Stimulated activated CD4-positive, alpha-beta T cell treated with anti-CD3 and anti-CD28 coated beads, Interleukin-1b, Interleukin-23, amount 100 ng/mL, for 1 hour (primary cell): ENCODE measurements at regions not wholly inside any gene's neighbourhood (a gene's known extent, or its start where the extent isn't known, plus 50 kb on each side); places are given as distances from the start of the nearest gene placed in this dataset.

Source experiments
- DNase-seq, 2 donors: peaks; one replicate each; pipeline ENCODE4 v3.0.0-alpha.2; 2020; ENCODE audit warnings: low read depth in 2 of 2

DNA sequence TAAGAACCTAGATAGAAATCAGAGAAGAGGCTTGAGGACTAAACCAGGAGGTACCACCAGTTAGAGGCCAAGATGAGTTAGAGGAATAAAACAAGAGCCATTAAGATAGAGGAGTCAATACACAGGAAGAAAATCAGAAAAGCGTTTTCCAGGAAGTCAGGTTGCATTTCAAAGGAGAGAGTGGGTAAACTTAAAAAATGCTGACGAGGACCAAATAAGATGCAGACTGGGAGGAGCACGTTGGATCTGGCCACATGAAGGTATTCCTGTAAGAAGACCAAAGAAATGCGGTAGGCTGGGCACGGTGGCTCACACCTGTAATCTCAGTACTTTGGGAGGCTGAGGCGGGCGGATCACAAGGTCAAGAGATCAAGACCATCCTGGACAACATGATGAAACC is 533.1 kb upstream of the TENM3 start:
- no peak for DNase-seq

DNA sequence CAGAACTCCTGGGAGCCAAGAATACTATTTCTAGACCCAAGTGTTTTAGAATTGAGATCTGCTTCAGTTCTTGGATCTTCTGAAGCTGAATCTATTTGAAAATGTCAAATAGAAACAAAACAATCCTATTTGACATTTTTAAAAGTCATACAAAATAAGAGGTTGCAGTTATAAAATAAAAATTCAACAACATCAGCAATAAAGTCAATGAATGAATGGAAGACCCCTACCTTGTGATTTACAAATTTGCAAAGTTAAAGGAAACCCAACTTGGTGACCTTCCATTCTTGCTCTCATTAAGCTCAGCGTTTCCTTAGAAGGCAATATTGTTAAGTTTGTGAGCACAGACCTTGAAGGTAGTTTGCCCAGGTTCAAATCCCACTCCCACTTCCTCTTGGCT is 531.8 kb upstream of the TENM3 start:
- DNase-seq: no peak

DNA sequence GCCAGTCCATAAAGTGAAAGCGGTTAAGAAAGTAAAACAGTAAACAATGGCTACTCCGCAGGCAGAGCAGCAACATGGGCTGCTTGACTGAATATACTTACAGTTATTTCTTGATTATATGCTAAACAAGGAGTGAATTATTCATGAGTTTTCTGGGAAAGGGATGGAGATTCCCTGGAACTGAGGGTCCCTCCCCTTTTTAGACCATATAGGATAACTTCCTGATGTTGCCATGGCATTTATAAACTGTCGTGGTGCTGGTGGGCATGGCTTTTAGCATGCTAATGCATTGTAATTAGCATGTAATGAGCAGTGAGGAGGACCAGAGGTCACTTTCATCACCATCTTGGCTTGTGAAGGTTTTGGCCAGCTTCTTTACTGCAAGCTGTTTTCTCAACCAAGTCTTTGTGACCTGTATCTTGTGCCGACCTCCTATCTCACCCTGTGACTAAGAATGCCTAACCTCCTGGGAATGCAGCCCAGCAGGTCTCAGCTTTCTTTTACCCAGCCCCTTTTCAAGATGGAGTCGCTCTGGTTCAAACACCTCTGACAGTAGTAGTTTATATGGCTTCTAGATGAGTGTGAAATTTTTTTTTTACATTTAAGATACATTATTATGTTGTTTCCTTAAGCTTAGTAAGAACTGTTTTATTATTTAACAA is 514.8 kb upstream of the TENM3 start:
- DNase-seq: no peak

DNA sequence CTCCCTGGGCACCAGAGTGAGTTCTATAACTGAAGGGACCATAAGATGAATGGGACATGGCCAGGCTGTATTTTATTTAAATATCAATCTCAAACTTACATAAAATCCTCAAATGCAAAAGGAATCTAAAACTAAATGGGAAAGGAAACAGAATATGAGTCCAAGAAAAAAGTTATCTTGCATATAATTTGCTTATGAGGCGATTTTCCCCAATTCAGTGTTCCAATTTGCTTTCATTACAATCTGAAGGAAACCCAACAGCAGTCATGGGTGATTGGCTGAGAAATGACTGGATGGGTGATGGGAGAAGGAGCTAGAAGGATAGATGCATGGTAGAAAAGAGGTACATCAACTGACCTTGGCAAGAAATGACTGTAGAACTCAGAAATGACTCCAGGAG is 511.3 kb upstream of the TENM3 start:
- no peak for DNase-seq

DNA sequence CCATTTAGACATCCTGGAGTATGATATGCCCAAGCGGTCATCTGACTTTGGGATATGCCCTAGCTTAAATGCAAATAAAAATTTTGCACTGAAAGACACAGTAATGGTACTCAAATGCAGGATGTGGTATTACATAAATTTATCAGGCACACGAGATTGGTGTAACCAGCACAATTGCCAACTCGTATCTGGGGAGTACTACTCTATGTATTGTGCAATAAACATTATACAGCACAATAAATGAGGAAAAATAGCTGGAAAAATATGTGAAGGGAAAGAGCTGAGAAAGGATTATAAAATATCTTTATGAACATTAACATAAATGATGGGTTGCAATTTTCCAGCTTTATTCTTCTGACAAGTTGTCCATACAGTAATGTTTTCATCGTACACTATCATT is 505.5 kb upstream of the TENM3 start:
- DNase-seq: no peak

DNA sequence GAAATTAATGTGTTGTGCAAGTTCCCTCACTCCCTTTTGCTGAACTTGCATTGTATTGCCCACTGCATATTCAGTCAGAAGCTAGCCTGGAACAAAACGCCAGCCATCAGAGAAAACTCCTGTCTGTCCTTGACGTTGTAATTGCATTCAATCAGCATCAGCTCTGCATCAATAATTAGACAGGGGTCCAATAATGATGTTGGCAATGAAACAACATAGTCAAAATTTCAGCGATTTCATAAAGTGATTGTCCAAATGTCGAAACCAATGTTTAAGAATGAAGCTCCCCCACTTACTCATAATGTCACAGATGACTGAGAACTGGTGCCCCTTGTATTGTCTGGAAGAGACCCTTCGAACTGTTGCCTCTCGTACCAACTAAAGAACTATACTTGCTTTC is 504.2 kb upstream of the TENM3 start:
- no peak for DNase-seq

DNA sequence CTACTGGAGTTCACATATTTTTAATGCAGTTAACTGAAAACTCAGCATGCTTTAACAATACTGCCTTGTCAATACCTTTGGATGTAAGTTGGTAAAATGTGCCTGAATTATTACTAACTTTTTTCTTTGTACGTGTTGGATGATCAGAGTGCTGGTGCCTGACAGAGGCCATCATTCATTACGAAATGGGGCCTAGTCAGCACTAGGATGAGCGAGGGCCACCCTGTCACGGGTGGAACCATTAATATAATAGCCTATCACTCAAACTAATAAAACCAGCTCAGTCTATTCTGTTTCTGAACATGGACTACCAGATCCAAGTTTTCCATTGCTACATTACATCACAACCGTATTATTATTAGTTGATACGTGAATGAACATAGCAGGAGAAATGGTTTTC is 501.7 kb upstream of the TENM3 start:
- DNase-seq: no peak

DNA sequence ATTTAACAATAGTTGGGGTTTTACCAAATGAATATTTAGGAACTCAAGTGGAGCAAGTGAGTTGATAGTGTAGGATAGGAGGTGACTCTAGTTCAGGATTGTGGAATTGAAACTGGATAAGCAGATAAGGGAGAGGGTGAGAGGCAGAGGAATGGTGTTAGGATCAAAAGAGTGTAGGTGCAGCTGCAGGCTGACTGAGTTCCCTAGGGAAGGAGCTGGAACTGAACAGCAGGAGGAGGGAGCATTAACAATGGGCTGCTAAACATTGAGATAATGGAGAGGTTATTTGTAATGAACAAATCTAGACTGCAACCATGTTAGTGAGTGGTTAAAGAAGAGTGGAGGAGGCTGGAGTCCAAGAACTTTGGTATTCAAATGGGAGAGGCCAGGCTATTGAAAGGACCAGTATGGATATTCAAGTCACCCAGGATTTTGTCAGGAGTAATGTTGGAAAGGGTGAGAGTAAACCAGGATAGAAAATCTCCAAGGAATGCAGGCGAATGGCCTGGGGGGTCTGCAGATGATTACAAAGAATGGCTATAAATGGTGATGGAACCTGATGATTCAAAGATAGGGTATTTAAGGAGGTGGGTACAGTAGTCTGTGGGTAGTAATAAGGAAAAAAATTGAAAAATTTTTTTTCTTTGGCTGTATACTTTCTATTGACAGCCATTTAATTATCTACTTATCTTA is 497.1 kb upstream of the TENM3 start:
- DNase-seq: no peak

DNA sequence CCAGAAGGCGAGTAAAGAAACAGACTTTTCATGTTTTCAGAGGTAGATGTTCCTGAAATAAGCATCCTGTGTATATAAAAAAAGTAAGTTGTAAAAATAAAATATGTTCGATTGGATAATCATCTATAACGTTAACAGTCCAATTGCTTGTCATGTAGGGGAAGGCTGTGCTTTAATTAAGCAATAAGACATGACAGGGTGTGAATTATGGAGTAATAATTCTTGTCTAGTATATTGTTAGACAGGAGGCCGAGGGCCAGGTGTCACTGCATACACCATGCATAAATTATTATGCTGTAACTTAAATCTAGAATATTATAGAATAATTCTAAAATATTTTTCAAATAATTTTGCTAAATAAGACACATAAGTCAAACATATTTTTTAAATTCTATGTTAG is 494.6 kb upstream of the TENM3 start:
- no peak for DNase-seq

DNA sequence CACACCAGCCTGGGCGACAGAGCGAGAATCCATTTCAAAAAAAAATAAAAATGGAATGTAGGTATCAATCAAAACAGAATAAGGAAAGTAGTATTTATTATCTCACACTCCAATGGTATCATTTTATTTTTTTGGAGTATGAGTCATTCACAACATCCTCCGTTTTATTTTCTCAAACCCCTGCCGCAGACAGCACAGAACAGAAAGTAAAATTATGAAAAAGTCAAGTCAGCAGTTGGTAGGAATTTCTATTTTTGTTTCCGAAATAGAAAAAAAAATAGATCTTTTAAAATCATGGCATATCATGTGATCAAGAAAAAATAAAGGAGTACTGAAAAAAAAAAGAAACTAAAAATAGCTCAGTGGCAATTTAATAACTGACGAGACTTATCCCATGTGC is 490.7 kb upstream of the TENM3 start:
- no peak for DNase-seq

DNA sequence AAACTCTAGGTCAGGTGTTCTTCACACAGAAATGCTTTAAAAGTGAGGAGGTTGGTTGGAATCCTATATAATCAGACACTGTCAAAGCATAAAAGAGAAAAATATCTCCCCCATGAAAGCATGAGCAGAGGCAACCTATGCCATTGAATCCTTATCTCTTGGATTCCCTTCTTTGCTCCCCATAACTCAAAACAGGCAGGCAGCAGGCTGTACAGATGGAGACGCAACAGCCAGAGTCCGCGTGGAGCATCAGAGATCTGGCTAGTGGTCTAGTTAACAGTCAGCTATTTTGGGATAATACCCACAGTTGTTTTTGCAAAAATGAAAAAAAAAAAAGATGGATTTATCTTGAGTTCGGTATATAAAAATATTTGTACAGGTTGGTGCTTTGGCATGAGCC is 490.0 kb upstream of the TENM3 start:
- DNase-seq: no peak

DNA sequence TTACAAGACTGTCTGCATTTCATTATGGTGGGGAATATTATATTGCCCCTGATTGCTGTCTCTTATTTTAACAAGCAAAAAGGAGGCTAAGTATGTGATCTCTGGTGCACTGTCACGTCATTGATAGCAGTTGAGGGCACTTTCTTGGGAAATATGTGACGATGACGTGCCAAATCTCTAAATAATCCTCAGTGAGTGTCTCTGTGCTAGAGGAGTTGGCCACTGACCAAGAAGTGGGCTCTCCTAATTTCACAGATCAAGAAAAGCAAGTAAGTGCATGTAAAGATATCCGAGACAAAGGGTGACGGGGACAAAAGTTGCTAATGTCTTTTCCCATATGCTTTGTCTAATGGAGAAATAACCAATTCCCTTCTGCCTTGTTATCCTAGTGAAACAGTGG is 487.4 kb upstream of the TENM3 start:
- no peak for DNase-seq

DNA sequence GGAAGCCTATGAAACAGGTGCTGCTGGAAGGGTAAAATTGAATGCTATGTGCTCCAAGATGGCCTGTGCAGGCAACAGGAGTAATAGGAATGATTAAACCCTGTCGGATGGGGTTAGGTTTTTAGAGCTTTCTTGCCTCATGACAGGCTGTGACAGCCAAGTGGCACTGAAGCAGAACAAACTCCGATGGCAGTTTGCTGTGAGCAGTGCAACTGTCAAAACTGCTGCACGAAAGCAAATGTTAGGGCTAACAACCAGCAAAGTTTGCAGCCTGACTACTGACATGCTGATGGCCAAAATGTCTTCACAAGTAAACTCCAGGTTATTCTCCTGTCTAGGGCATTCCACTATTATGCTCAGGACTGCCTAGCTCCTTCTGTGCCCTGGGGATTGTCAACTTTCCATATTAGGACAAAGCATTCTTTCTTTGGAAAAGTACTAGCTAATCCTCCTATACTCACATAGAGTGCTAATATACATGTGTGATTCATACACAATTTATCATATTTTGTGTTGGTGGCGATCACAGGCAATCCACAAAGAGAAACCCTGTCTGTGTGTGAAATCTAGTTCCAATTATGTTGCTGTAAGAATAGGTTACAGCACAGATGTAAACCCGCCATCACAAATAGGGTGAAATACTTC is 486.6 kb upstream of the TENM3 start:
- DNase-seq: no peak

DNA sequence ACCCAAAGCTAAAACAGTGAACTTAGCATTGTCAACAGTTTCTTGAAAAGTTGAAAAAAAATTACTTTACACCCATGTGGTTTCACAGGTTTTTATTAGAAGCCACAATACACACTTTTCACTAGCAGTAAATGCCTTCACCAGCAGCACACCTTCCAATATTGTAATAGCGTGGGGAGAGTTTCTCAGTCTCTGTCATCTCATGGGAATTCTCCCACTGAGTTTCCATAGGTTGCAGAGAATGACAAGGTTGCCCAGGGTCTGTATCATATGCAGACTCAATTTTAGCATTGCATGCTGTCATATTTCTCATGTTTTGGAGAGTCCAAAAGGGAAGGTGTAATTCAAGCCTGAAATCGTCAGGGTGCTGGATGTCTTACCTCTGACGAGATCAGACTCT is 486.1 kb upstream of the TENM3 start:
- DNase-seq: no peak

DNA sequence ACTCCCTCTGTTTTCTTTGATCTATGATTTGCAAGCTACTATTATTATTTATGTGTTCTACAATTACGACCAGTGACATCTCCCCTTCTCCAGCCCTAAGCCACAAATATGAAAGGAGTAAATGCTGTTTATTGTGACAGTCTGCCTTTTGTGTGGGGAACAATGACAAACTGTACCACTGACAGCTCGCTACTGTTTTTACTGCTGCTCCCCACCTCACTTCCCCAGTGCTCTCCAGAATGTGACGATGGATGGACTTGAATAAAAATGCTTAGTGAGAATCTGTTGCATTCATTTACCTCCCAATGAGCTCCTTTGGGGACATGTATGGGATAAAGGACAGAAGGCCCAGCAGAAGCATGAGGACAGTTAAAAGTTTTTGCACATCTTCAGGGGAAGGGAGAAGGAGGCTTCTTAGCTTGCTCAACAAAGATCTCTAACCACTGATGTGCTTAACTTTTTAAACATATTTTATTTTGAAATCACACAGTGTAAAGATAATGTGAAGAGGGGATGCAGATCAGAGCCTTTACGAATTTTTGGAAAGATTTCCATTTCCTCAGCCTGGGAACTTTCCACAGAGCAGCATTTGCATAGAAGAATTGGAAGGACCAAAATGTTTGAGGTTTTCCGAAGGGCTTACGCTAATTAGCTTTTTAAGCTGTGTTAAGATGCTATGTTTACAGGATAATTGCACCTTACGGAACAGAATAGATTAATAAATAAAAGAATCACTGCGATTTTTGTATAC is 485.1 kb upstream of the TENM3 start:
- DNase-seq: no peak

DNA sequence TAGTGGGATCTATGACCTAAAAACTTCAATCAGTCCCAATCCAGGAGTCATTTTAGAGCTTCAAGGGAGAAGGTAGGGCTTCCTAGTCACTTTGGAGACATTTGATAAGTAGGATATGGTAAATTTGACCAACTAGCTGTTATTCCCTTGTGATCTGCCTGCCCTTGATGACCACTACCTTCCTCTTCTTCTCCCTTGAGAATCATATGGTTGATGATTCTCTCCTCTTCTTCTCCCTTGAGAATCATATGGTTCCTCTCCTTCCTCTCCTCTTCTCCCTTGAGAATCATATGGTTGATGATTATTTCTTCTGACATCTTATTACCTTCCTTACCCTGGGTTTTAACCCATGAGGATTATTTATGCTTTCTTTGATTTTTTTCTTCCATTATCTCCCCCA is 482.6 kb upstream of the TENM3 start:
- no peak for DNase-seq

DNA sequence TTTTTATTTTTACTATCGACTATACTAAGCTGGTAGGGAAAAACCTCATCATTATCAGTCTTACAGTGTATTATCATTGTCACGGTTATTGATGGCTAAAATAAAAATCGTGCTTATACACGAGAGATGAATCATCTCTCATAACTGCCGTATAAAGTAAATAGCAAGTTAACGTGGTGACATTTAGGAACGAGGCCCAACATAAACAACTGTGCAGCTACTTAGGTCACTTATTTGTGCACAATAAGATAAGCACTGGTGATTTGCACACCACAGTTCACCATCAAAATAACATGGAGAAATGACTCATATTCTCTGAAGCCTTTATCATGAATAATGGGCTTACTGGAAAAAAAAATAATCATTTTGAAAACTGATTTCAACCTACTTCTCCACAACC is 482.0 kb upstream of the TENM3 start:
- DNase-seq: no peak

DNA sequence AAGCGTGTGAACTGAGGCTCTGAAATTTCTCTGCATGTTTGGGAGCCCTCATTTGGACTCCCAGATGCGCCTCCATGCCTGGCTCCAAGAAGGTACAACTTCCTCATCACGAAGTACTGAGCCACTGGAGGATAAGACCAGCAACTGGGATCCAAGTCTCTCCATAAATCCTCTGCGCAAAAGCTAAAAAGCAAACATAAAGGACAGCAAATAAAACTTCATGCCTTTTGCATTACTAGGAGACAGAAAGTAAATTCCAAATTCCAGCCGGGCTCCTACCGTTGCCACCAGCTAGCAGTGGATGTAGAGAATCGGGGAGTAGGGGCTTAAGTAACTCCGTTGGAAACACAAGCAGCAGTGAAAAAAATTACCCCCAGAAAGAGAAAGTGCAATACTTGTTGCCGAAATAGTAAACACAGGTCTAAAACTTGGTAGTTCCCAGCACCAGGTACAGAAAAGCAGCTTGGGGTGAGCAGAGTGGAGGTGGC is 477.1 kb upstream of the TENM3 start:
- DNase-seq: no peak

DNA sequence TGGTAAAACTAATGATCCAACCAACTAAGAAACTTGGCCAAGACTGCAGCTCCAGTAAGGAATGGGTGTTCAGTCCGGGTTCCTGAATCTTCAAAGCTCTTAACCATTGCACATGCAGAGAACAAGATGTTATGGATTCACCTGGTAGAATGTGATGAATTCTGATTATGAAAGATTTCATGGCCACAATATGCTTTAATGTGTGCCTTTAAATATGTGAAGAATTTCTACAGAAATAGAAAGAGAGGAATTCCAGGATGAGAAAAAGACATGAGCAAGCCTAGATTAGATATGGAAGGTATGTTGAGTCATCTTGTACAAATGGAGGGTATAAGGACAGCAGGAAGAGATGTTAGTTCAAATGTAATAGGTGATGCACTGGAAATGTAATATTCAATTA is 472.2 kb upstream of the TENM3 start:
- DNase-seq: no peak

DNA sequence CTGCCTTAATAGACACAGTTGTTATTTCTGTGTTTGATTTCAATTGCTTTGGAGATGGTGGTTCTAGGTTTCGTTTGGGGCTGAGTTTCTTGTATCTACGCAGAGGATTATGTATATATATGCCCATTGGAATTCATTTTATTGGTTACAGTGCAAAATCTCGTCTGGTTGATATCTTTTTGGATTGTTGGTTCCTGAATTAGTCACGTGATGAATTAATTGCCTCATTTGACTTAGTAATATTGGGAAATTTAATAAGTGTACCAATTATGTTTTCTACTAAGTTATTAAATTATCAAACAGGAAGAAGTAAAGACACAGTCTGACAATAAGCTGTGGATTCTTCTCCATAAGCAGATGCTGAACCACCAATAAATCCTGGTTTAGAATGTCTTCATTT is 467.9 kb upstream of the TENM3 start:
- no peak for DNase-seq

DNA sequence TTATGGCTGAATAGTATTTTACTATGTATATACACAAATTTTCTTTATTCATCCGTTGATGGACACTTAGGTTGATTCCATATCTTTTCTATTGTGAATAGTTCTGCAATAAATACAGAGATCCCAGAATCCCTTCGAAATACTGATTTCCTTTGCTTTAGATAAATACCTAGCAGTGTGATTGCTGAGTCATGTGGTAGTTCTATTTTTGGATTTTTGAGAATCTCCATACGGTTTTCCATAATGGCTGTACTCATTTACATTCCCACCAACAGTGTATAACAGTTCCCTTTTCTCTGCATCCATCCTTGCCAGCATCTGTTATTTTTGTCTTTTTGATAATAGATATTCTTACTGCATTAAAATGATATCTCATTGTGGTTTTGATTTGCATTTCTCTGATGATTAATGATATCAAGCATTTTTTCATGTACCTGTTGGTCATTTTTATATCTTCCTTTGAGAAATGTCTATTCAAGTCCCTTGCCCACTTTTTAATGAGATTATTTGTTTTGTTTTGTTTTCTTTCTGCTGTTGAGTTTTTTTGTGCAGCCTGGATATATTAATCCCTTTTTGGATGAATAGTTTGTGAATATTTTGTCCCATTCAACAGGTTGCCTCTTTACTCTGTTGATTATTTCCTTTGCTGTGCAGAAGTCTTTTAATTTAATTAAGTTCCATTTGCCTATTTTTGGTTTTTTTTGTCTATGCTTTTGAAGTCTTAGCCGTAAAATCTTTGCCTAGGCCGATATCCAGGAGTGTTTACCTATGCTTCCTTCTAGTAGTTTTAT is 466.7 kb upstream of the TENM3 start:
- no peak for DNase-seq

DNA sequence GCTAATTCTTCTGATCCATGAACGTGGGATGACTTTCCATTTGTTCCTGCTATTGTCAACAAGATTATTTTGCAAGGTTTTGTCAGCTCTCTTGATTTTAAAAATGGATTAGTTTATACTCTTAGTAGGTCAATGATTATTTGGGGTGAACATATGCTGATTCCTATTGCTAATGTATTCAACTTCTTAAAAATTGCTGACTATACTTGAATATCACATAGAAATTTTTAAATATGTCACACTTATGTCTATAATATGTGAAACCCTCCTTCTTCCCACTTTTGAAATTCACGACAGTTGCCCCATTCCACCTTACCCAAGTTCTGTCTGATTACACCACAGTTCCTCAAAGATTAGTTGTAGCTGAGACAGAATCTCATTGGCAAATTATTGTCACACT is 465.7 kb upstream of the TENM3 start:
- DNase-seq: no peak
